K562 (cell line): ENCODE measurements at regions not wholly inside any gene's neighbourhood (a gene's known extent, or its start where the extent isn't known, plus 50 kb on each side); places are given as distances from the start of the nearest gene placed in this dataset.

ENCODE experiments used
- ATAC-seq: fragments of 200-7000 bp; cut with Tn5 transposase; 3 replicates; pipeline ENCODE4 v1.9.1; 2020; ENCODE audit warnings: moderate library complexity
- BruUV-seq: library from RNA; stranded (reverse); fragments of 400-500 nt; replicated peaks from 2 replicates; lab custom pipeline; 2021; lab: Mats Ljungman, UMichigan
- CTCF ChIA-PET: fragments of 300-600 bp; formaldehyde crosslinking; extraction: SDS; loops from one replicate; lab custom pipeline; 2021; ENCODE audit warnings: low intra/inter-chr PET ratio; lab: Yijun Ruan, JAX
- POLR2A ChIA-PET: fragments of 300-600, 350-650 bp; sonication (Branson Sonifier 250); formaldehyde crosslinking; extraction: SDS; loops from one replicate; lab custom pipeline; 2021; ENCODE audit warnings: antibody characterized with exemption, inconsistent platforms; lab: Yijun Ruan, JAX
- DNase-seq, 4 experiments: peaks; one replicate each; pipeline versions ENCODE4 v3.0.0 to v3.0.0-alpha.2; 2011 to 2018; ENCODE audit warnings: low spot score in 3 of 4, mixed read lengths in 3 of 4; ENCODE audit errors: extremely low read depth in 1 of 4
- FAIRE-seq: peaks from 2 replicates; lab custom pipeline; 2011; peaks lifted over from hg19 to GRCh38; lab: Jason Lieb, UNC
- H2AFZ ChIP-seq: 2 replicates; pipeline ENCODE4 v1.6.0; 2011; ENCODE audit warnings: low read depth, low read length, control low read depth, inconsistent platforms
- H3K27ac ChIP-seq: fragments of 200-600 bp; 3 replicates; pipeline ENCODE4 v1.8.0; 2011; ENCODE audit warnings: low read depth, mild to moderate bottlenecking, control low read depth, inconsistent platforms, low read length, moderate library complexity, mixed read lengths; ENCODE audit errors: extremely low read depth
- H3K27me3 ChIP-seq, 2 experiments: fragments of 300-600 bp in 1 of 2; 2 replicates in 1 of 2; 3 replicates in 1 of 2; pipeline versions ENCODE4 v1.6.0 to v1.8.0; 2011; ENCODE audit warnings: inconsistent platforms in 2 of 2, low read length in 2 of 2, mild to moderate bottlenecking in 1 of 2, mixed read lengths in 1 of 2, moderate library complexity in 1 of 2; ENCODE audit not compliant: control insufficient read depth in 2 of 2, insufficient read depth in 2 of 2
- H3K36me3 ChIP-seq: fragments of 300-600 bp; 3 replicates; pipeline ENCODE4 v1.8.0; 2011; ENCODE audit warnings: mild to moderate bottlenecking, low read length, inconsistent platforms; ENCODE audit not compliant: control insufficient read depth, insufficient read depth
- H3K4me1 ChIP-seq, 2 experiments: fragments of 200-600 bp in 1 of 2; replicated peaks in 1 of 2; 2 replicates in 1 of 2; 3 replicates in 1 of 2; pipeline versions ENCODE4 v1.5.1 to v1.8.0; 2011; ENCODE audit warnings: inconsistent platforms in 2 of 2, low read length in 2 of 2, mild to moderate bottlenecking in 1 of 2, mixed read lengths in 1 of 2, moderate library complexity in 1 of 2; ENCODE audit not compliant: control insufficient read depth in 2 of 2, insufficient read depth in 2 of 2
- H3K4me2 ChIP-seq: 2 replicates; pipeline ENCODE4 v1.6.1; 2011; ENCODE audit warnings: low read length, control low read depth, inconsistent platforms, mixed read lengths; ENCODE audit not compliant: insufficient read depth
- H3K4me3 ChIP-seq: fragments of 200-600 bp; sonication (generic), shearing (Covaris generic); 2 replicates; pipeline ENCODE4 v1.5.1; 2016; ENCODE audit warnings: control low read depth, inconsistent platforms
- H3K79me2 ChIP-seq: fragments of 200-600 bp; 3 replicates; pipeline ENCODE4 v1.8.0; 2011; ENCODE audit warnings: low read length, inconsistent platforms; ENCODE audit not compliant: control insufficient read depth, insufficient read depth
- H3K9ac ChIP-seq, 2 experiments: 2 replicates each; pipeline versions ENCODE4 v1.6.0 to v1.6.1; 2011; ENCODE audit warnings: low read depth in 2 of 2, low read length in 2 of 2, control low read depth in 1 of 2, inconsistent platforms in 1 of 2, mild to moderate bottlenecking in 1 of 2, mixed read lengths in 1 of 2; ENCODE audit not compliant: insufficient read depth in 1 of 2
- H3K9me1 ChIP-seq: one replicate; pipeline ENCODE4 v1.6.0; 2011; ENCODE audit warnings: inconsistent platforms, mild to moderate bottlenecking, low read length, moderate library complexity; ENCODE audit not compliant: control insufficient read depth, insufficient read depth
- H3K9me3 ChIP-seq: replicated peaks from 2 replicates; pipeline ENCODE4 v1.5.1; 2011; ENCODE audit warnings: low read depth, low read length, inconsistent platforms; ENCODE audit not compliant: control insufficient read depth, insufficient read depth
- H4K20me1 ChIP-seq: replicated peaks from 2 replicates; pipeline ENCODE4 v1.6.1; 2011; ENCODE audit warnings: low read length, inconsistent platforms, mixed read lengths; ENCODE audit not compliant: control insufficient read depth, insufficient read depth
- ARID1B ChIP-seq: fragments of 450-650 bp; IDR thresholded peaks from 2 replicates; pipeline ENCODE4 v1.6.1; 2016; ENCODE audit warnings: antibody characterized with exemption, mild to moderate bottlenecking, inconsistent platforms
- ARID3A ChIP-seq: IDR thresholded peaks from 2 replicates; pipeline ENCODE4 v1.6.1; 2012; ENCODE audit warnings: low read depth, low read length, improper control_type of control experiment, borderline replicate concordance
- CHCHD3 ChIP-seq: fragments of 250-450 bp; sonication (Bioruptor Pico); IDR thresholded peaks from 2 replicates; pipeline ENCODE4 v2.1.2; 2022; ENCODE audit warnings: mild to moderate bottlenecking
- GATAD2A ChIP-seq: fragments of 450-650 bp; IDR thresholded peaks from 2 replicates; pipeline ENCODE4 v1.6.1; 2017
- HNRNPLL ChIP-seq: fragments of 200-400 bp; formaldehyde crosslinking; IDR thresholded peaks from 2 replicates; pipeline ENCODE4 v1.6.1; 2017; ENCODE audit warnings: low read length, low read depth, mild to moderate bottlenecking; ENCODE audit not compliant: poor library complexity, severe bottlenecking
- MEIS2 ChIP-seq: fragments of 450-650 bp; IDR thresholded peaks from 2 replicates; pipeline ENCODE4 v1.6.1; 2014; ENCODE audit warnings: mild to moderate bottlenecking; ENCODE audit not compliant: partially characterized antibody
- POLR2A ChIP-seq: fragments of 450-650 bp; conservative IDR thresholded peaks from 2 replicates; pipeline ENCODE4 v1.6.1; 2016
- POLR2B ChIP-seq: fragments of 450-650 bp; IDR thresholded peaks from 2 replicates; pipeline ENCODE4 v1.6.1; 2018; ENCODE audit warnings: low read depth; ENCODE audit not compliant: partially characterized antibody
- POLR3G ChIP-seq: IDR thresholded peaks from 2 replicates; pipeline ENCODE4 v1.6.1; 2011; ENCODE audit not compliant: insufficient read length, insufficient replicate concordance; ENCODE audit errors: extremely low read depth
- ZNF239 ChIP-seq: fragments of 250-450 bp; sonication (Bioruptor Pico); IDR thresholded peaks from 2 replicates; pipeline ENCODE4 v1.4.0; 2020; ENCODE audit warnings: mild to moderate bottlenecking
- ZNF3 ChIP-seq: fragments of 250-450 bp; sonication (Bioruptor Pico); IDR thresholded peaks from 2 replicates; pipeline ENCODE4 v1.5.0; 2021; ENCODE audit warnings: mild to moderate bottlenecking, moderate library complexity
- WGBS: fragments of 100-300 bp; shearing (Covaris generic); methylation state at CpG from one replicate; pipeline ENCODE4 v1.1.6; 2016; ENCODE audit warnings: low coverage, mixed read lengths; ENCODE audit not compliant: insufficient coverage; ENCODE audit errors: missing lambda C conversion rate; 5-methylcytosine and 5-hydroxymethylcytosine counted together
- in situ Hi-C: fragments of 300-500 bp; cut with MboI; formaldehyde crosslinking; loops from 4 replicates; pipeline ENCODE4 v1.15.0; 2018; ENCODE audit warnings: inconsistent platforms, mixed read lengths
- intact Hi-C: fragments of 100-400 bp; cut with micrococcal nuclease; formaldehyde crosslinking; loops from 2 replicates; pipeline ENCODE4 v1.14.2; 2022
- TF ChIP-seq, protein P1 (sequence below), 2 experiments: fragments of 450-650 bp in 1 of 2; sonication (generic) in 1 of 2; formaldehyde crosslinking in 1 of 2; IDR thresholded peaks in 1 of 2; conservative IDR thresholded peaks in 1 of 2; 2 replicates each; pipeline versions ENCODE4 v1.6.1 to v1.8.1; 2016 to 2023; ENCODE audit warnings: mild to moderate bottlenecking in 2 of 2, moderate library complexity in 2 of 2, inconsistent platforms in 1 of 2, missing genetic modification reagents in 1 of 2

DNA sequence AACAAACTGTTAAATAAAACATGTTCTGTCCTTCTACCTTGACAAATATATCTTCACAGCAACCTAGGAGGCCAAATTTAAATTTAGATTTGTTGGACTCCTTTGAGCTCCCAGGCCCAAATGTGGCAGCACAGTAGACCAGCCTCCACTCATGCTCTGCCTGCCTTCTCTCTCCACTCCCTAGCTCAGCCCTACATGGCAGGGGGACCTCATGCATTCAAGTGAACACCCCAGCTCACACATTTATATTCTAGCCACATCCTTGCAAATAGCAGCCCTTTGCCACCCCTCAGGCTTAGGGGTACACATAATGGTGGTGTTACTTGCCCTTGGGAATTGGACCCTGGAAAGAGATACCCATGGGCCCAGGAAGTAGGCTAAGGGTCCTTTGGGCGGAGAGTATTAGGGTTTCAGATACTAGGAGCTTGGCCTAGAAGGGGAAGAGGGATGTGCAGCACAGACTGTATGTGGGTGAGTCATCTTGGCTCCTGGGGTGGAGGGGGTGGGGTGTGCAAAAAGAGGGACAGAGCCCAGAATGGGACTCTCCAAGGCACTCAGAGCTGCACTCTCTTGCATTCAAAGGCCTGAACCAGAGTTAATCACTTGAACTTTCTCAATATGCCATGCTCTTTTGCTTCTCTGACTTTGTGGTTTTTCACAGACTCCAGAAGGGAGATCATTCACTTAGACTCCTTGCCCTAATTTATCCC lies 268.4 kb upstream of the ROPN1 start (continued):
- no peak for TF ChIP-seq ARID3A
- no peak for TF ChIP-seq POLR2A
- TF ChIP-seq ARID1B = no peak
- no peak for TF ChIP-seq ZNF239 (CRISPR knock-in tag)
- TF ChIP-seq POLR2B = no peak
- no peak for TF ChIP-seq ZNF3 (CRISPR knock-in tag)
- TF ChIP-seq, protein P1, sequence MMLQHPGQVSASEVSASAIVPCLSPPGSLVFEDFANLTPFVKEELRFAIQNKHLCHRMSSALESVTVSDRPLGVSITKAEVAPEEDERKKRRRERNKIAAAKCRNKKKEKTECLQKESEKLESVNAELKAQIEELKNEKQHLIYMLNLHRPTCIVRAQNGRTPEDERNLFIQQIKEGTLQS (IDR thresholded peaks at IDR 0.05) = peak; percentile 28; the same call in 1 of the 2 replicates
- TF ChIP-seq, protein P1 (CRISPR knock-in tag; conservative IDR thresholded peaks at IDR 0.05) = no peak

DNA sequence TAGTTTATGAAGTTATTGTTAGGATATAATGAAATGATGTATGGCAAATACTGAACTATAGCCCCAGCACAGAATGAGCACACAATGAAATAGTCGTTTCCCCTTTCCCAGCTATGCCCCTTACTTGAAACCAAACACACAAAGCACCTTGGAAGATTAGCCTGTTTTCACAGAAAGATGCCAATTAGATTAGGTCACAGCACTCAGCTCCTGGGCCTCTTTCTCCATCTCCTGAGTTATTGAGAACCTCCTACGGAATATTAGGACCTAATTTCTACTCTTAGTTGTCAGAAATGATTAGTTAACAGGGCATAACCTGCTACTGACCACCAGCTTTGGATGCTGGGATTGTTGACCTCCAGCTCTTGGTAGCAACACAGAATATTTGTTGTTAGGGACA lies 269.4 kb upstream of the ROPN1 start:
- Histone ChIP-seq H3K9me1 (no peaks in the 10 kb centered on the region), H3K27me3 (no peaks in the 10 kb centered on the region; a peak in 1 of 5 replicates), H4K20me1 (no peaks in the 10 kb centered on the region), H3K4me1 (no peaks in the 10 kb centered on the region), H3K9ac (no peak overlapping the region), H3K27ac (no peak overlapping the region), H2AFZ (no peak overlapping the region), H3K36me3 (no peaks in the 10 kb centered on the region), H3K9me3 (no peaks in the 10 kb centered on the region), H3K4me2 (no peak overlapping the region), H3K79me2 (no peaks in the 10 kb centered on the region), H3K4me3 (no peak overlapping the region)
- FAIRE-seq (no peak), DNase-seq (no peak), ATAC-seq (no peak)
- ChIA-PET POLR2A (no interaction called here), CTCF (no interaction called here)
- intact Hi-C loops = no loop called here
- no TSS peak for BruUV-seq
- 0% methylated on average over 2 of the region's 2 CpGs for WGBS
- TF ChIP-seq CHCHD3 (CRISPR knock-in tag) (no peak), GATAD2A (no peak), MEIS2 (no peak), POLR3G (no peak), HNRNPLL (no peak)
- in situ Hi-C loops = no loop called here
